Karpas-422 (cell line): ENCODE measurements at regions not wholly inside any gene's neighbourhood (a gene's known extent, or its start where the extent isn't known, plus 50 kb on each side); places are given as distances from the start of the nearest gene placed in this dataset.

Experiments
- DNase-seq: peaks from one replicate; pipeline ENCODE4 v3.0.0-alpha.2; 2015
- H2AFZ ChIP-seq: fragments of 200-600 bp; sonication (generic); 2 replicates; pipeline ENCODE4 v1.6.1; 2014; ENCODE audit warnings: antibody characterized with exemption, low read length, mixed read lengths
- H3K27ac ChIP-seq: fragments of 200-600 bp; sonication (generic); 2 replicates; pipeline ENCODE4 v1.5.1; 2014; ENCODE audit warnings: mild to moderate bottlenecking, low read length, moderate library complexity
- H3K27me3 ChIP-seq: fragments of 200-600 bp; sonication (generic); 2 replicates; pipeline ENCODE4 v1.6.1; 2014; ENCODE audit warnings: low read length, mixed read lengths
- H3K36me3 ChIP-seq: fragments of 200-600 bp; sonication (generic); 2 replicates; pipeline ENCODE4 v1.6.1; 2014; ENCODE audit warnings: low read length, mixed read lengths; ENCODE audit not compliant: insufficient read depth
- H3K4me1 ChIP-seq: fragments of 200-600 bp; sonication (generic); 2 replicates; pipeline ENCODE4 v1.6.1; 2014; ENCODE audit warnings: mild to moderate bottlenecking, low read length, mixed read lengths
- H3K4me2 ChIP-seq: fragments of 200-600 bp; sonication (generic); 2 replicates; pipeline ENCODE4 v1.6.1; 2014; ENCODE audit warnings: low read length, low read depth, mild to moderate bottlenecking; ENCODE audit not compliant: poor library complexity, severe bottlenecking
- H3K4me3 ChIP-seq: fragments of 200-600 bp; sonication (generic); 2 replicates; pipeline ENCODE4 v1.5.1; 2014; ENCODE audit warnings: mild to moderate bottlenecking, antibody characterized with exemption, low read length, mixed read lengths
- H3K79me2 ChIP-seq: fragments of 200-600 bp; sonication (generic); 2 replicates; pipeline ENCODE4 v1.6.1; 2014; ENCODE audit warnings: mild to moderate bottlenecking, low read length, mixed read lengths
- H3K9ac ChIP-seq: fragments of 200-600 bp; sonication (generic); 2 replicates; pipeline ENCODE4 v1.6.0; 2014; ENCODE audit warnings: low read length
- H3K9me2 ChIP-seq: fragments of 200-600 bp; sonication (generic), shearing (Covaris generic); replicated peaks from 2 replicates; pipeline ENCODE4 v1.6.0; 2014; ENCODE audit warnings: mild to moderate bottlenecking, low read length, moderate library complexity; ENCODE audit not compliant: insufficient read depth
- H3K9me3 ChIP-seq: fragments of 300-700, 200-600 bp; sonication (generic); 2 replicates; pipeline ENCODE4 v1.6.1; 2014; ENCODE audit warnings: low read length, mixed read lengths
- H4K20me1 ChIP-seq: fragments of 200-600 bp; sonication (generic); 2 replicates; pipeline ENCODE4 v1.6.1; 2014; ENCODE audit warnings: mild to moderate bottlenecking, antibody characterized with exemption, low read length, low read depth; ENCODE audit not compliant: insufficient read depth

DNA sequence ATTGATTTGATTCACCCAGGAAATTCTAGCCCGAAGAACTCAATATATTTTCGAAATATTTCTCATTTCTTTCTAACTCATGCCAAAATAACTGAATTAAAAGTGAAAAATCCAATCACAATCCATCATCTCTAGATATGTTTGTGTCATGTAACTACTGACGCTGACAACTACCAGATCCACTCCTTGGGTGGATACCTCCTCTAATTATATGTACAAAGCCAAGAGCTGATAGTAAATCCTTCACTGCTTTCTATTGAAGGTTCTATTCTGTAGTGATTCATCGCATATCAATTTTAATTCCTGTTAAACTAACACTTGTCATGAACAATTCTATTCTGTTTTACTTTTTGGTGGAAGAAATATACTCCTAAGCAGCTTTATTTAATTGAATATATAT is 1056.6 kb upstream of the NXPH2 start:
- Histone ChIP-seq H3K79me2 (no peaks in the 10 kb centered on the region), H3K4me3 (no peak overlapping the region), H3K27ac (no peak overlapping the region), H3K9ac (no peak overlapping the region), H3K9me3 (peaks cover 14% of the 10 kb centered on the region), H3K4me2 (no peak overlapping the region), H4K20me1 (no peaks in the 10 kb centered on the region), H3K36me3 (no peaks in the 10 kb centered on the region), H3K27me3 (no peaks in the 10 kb centered on the region), H2AFZ (no peak overlapping the region), H3K9me2 (no peaks in the 10 kb centered on the region), H3K4me1 (no peaks in the 10 kb centered on the region)
- DNase-seq: no peak

GRCh38 chr2:139835101-139835500 is 1054.9 kb upstream of the NXPH2 start:
- no peaks in the 10 kb centered on the region for H3K4me1 ChIP-seq
- no peak overlapping the region for H2AFZ ChIP-seq
- H3K4me2 ChIP-seq: no peak overlapping the region
- no peaks in the 10 kb centered on the region for H3K9me2 ChIP-seq
- no peaks in the 10 kb centered on the region for H3K27me3 ChIP-seq
- no peaks in the 10 kb centered on the region for H3K79me2 ChIP-seq
- H3K27ac ChIP-seq: no peak overlapping the region
- peaks cover 10% of the 10 kb centered on the region for H3K9me3 ChIP-seq
- no peak overlapping the region for H3K9ac ChIP-seq
- no peaks in the 10 kb centered on the region for H3K36me3 ChIP-seq
- H4K20me1 ChIP-seq: no peaks in the 10 kb centered on the region
- no peak for DNase-seq
- H3K4me3 ChIP-seq: no peak overlapping the region

GRCh38 chr2:139828011-139828410 is 1047.8 kb upstream of the NXPH2 start:
- Histone ChIP-seq H3K4me2 (no peak overlapping the region), H4K20me1 (no peaks in the 10 kb centered on the region), H3K4me1 (no peaks in the 10 kb centered on the region), H3K27ac (no peak overlapping the region), H3K79me2 (no peaks in the 10 kb centered on the region), H3K9ac (no peak overlapping the region), H3K9me3 (peaks cover 24% of the 10 kb centered on the region), H2AFZ (no peak overlapping the region), H3K4me3 (no peak overlapping the region), H3K36me3 (no peaks in the 10 kb centered on the region), H3K9me2 (no peaks in the 10 kb centered on the region), H3K27me3 (no peaks in the 10 kb centered on the region)
- no peak for DNase-seq

- Histone ChIP-seq H3K27me3 (no peaks in the 10 kb centered on the region), H3K9ac (no peak overlapping the region), H2AFZ (no peak overlapping the region), H3K27ac (no peak overlapping the region), H3K4me3 (no peak overlapping the region), H3K4me1 (no peaks in the 10 kb centered on the region), H3K9me3 (peaks cover 28% of the 10 kb centered on the region), H3K9me2 (no peaks in the 10 kb centered on the region), H4K20me1 (no peaks in the 10 kb centered on the region), H3K79me2 (no peaks in the 10 kb centered on the region), H3K36me3 (no peaks in the 10 kb centered on the region), H3K4me2 (no peak overlapping the region)
- DNase-seq: no peak
Measured at GRCh38 chr2:139825726-139826125, 1045.5 kb upstream of the NXPH2 start.

GRCh38 chr2:139819273-139819796 is 1039.1 kb upstream of the NXPH2 start:
- Histone ChIP-seq H3K9me2 (no peaks in the 10 kb centered on the region), H3K36me3 (no peaks in the 10 kb centered on the region), H3K27me3 (no peaks in the 10 kb centered on the region), H4K20me1 (no peaks in the 10 kb centered on the region), H3K9ac (no peak overlapping the region), H3K4me1 (no peaks in the 10 kb centered on the region), H3K4me2 (no peak overlapping the region), H2AFZ (no peak overlapping the region), H3K4me3 (no peak overlapping the region), H3K9me3 (peaks cover 15% of the 10 kb centered on the region; the same call in 1 of the 2 replicates), H3K79me2 (no peaks in the 10 kb centered on the region), H3K27ac (no peak overlapping the region)
- DNase-seq: no peak

- Histone ChIP-seq H3K36me3 (no peaks in the 10 kb centered on the region), H3K9ac (no peak overlapping the region), H3K27me3 (no peaks in the 10 kb centered on the region), H3K27ac (no peak overlapping the region), H3K9me3 (peaks cover 21% of the 10 kb centered on the region; the same call in 1 of the 2 replicates), H3K79me2 (no peaks in the 10 kb centered on the region), H3K9me2 (no peaks in the 10 kb centered on the region), H3K4me2 (no peak overlapping the region), H4K20me1 (no peaks in the 10 kb centered on the region), H2AFZ (no peak overlapping the region), H3K4me1 (no peaks in the 10 kb centered on the region), H3K4me3 (no peak overlapping the region)
- no peak for DNase-seq
Measured at GRCh38 chr2:139814458-139814857, 1034.3 kb upstream of the NXPH2 start.

- no peak overlapping the region for H3K4me2 ChIP-seq
- H3K79me2 ChIP-seq: no peaks in the 10 kb centered on the region
- H3K4me3 ChIP-seq: no peak overlapping the region
- no peaks in the 10 kb centered on the region for H4K20me1 ChIP-seq
- no peak for DNase-seq
- no peak overlapping the region for H2AFZ ChIP-seq
- H3K27me3 ChIP-seq: no peaks in the 10 kb centered on the region
- H3K9me3 ChIP-seq: peaks cover 16% of the 10 kb centered on the region; the same call in 1 of the 2 replicates
- no peaks in the 10 kb centered on the region for H3K9me2 ChIP-seq
- no peaks in the 10 kb centered on the region for H3K36me3 ChIP-seq
- no peak overlapping the region for H3K27ac ChIP-seq
- H3K4me1 ChIP-seq: no peaks in the 10 kb centered on the region
- H3K9ac ChIP-seq: no peak overlapping the region
Measured at GRCh38 chr2:139813340-139813739, 1033.2 kb upstream of the NXPH2 start.

DNA sequence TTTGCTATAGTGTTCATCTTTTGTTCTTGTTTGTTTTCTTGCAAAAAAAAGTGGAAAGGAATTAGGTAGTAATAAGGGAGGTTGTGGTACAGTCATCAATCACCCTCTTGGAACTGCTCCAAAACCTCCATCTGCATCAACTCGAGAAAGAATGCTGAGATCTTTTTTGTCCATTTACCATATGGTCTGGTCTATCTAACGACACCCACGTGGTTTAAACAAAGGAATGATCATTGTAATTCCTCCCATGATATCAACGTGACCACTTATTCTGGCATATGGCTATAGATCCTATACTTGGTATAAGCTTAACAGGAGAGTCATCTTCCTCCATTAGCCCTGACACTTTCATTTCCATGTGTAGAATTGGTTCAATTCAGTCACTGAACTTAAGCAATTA is 1025.3 kb upstream of the NXPH2 start:
- no peak overlapping the region for H2AFZ ChIP-seq
- no peak overlapping the region for H3K4me2 ChIP-seq
- no peak overlapping the region for H3K27ac ChIP-seq
- H3K9me3 ChIP-seq: peaks cover 14% of the 10 kb centered on the region
- H3K9ac ChIP-seq: no peak overlapping the region
- H3K36me3 ChIP-seq: no peaks in the 10 kb centered on the region
- no peaks in the 10 kb centered on the region for H3K9me2 ChIP-seq
- H3K27me3 ChIP-seq: no peaks in the 10 kb centered on the region
- DNase-seq: no peak
- no peaks in the 10 kb centered on the region for H3K4me1 ChIP-seq
- H3K79me2 ChIP-seq: no peaks in the 10 kb centered on the region
- no peak overlapping the region for H3K4me3 ChIP-seq
- H4K20me1 ChIP-seq: no peaks in the 10 kb centered on the region

DNA sequence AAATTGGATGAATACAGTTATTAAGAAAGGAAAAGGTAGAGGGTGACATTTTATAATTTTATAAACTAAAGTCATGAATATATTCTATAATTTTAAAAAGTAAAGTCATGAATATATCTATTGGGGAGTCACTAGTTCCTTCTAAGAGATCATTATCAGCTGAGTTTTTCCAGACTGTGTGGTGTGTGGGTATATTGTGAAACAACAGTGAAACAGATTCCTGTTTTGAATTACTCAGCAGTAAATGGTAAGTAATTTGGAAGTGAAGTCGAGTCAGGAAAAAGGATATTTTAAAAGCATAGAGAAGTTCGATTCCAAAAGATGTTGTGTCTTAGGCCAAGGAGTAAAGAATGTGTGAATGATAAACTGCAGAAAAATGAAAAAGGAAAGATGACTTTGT is 1018.2 kb upstream of the NXPH2 start:
- Histone ChIP-seq H3K36me3 (no peaks in the 10 kb centered on the region), H3K9me3 (peaks cover 15% of the 10 kb centered on the region), H3K4me3 (no peak overlapping the region), H3K27me3 (no peaks in the 10 kb centered on the region), H2AFZ (no peak overlapping the region), H3K9ac (no peak overlapping the region), H3K4me1 (no peaks in the 10 kb centered on the region), H3K79me2 (no peaks in the 10 kb centered on the region), H3K27ac (no peak overlapping the region), H4K20me1 (no peaks in the 10 kb centered on the region), H3K9me2 (no peaks in the 10 kb centered on the region), H3K4me2 (no peak overlapping the region)
- DNase-seq: no peak
